ENCODE measurements at regions not wholly inside any gene's neighbourhood (a gene's known extent, or its start where the extent isn't known, plus 50 kb on each side); places are given as distances from the start of the nearest gene placed in this dataset.
A peak's percentile ranks its signal among the peaks of the same experiment; 100 is the strongest.

DNA sequence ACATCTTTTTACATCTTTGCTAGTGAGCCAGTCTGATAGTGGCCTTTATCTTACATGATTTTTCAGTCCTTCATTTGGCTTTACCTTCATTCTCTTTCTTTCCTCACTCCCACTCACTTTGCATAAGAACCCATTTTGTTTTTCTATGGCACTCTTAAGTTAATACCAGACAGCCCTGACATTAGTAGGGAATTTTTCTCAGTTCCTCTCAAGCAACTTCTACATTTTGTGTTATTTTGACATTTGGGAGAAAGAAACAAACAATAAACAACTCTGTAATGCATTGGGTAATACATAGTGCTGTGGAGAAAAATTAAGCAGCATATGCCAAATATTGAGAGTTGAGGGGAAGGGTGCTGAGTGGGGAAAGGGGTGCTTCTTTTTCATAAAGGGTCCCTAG lies 524.1 kb upstream of the JAG1 start:
- no peak for DNase-seq (ENCODE audit: extremely low read depth in 1 of 11, low read depth in 9 of 11, low spot score in 4 of 11)

DNA sequence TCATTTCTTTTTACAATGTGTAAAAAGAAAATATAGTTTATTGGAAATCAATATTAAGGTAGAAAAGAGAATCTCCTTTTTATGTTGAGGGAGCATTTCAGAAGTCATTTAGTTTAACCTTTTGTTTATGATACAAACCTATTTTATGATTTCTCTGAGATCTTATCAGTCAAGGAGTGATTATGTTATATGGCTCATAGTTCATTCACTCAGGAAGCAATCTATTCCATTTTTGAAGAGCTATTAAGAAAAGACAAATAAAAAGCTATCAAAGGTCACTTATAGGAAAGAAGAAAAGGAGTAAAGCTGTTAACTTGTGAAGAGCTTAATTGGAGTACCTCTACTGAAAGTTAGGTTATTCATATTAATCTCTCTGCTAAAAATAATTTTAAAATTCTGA lies 526.6 kb upstream of the JAG1 start:
- DNase-seq (ENCODE audit: extremely low read depth in 1 of 11, low read depth in 9 of 11, low spot score in 4 of 11), result no peak

DNA sequence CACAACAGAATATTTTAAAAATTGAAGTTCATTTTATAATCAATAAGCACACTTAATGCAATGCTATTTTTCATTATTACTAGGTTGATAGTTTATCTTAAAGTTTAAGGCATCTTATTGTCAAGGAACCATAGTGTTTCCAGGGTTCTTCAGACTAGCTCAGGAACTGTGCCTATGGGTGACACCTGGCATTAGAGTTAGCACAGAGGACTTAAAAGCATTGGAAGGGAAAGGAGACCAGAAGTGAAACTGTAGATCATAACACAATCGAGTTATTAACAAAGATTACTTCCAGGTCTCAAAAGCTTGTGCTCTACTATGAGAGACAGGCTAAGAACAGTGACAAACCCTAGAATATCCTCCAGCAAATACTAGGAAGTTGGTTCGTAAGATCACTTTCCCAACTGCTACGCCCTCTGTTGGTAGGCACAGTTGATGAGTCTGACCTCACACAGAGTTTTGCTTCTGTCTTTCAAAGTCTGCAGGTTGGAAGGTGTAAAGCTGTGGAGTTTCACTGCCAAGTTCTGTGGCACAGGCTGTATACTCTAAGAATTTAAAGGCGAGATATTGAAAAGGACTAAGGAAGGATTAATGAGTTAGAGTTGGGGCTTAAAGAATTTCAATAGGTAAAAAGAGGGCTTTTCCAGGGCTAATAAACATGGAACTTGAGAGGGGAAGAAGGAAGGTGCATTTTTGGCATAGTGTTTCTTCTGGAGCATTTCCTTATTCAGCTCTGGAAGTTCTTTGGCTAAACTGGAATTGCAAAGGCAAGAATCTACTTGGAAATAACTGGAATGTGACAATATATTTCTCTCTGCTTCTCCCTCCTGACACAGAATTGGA lies 531.3 kb upstream of the JAG1 start:
- DNase-seq (ENCODE audit: extremely low read depth in 1 of 11, low read depth in 9 of 11, low spot score in 4 of 11), result no peak

DNA sequence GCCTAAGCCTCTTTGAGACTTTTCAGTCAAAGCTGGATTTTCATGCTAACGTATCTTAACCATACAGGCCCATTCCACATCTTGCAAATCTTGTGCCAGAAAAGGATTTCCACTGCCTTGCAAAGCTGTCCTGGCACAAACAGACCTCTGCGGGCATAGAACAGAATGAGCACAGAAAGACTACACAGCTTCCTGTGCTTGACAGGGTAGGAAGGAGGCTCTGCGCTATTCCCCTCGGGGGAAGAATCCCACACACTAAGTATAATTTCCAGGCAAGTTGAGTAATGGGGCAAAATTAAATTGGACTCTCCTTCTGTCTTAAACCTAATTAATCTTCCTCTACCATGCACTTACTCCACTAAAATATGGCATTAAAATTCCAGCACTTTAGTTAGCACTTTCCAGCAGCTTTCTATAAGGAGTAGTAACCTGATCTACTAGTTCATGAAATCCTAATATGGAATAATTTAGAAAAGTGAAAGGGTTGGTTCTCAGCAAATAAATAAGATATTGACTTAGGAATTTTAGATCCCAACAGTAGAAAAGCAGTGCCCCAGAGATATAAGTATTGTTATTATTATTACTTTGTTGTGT lies 532.1 kb upstream of the JAG1 start:
- DNase-seq (ENCODE audit: extremely low read depth in 1 of 11, low read depth in 9 of 11, low spot score in 4 of 11), result no peak

DNA sequence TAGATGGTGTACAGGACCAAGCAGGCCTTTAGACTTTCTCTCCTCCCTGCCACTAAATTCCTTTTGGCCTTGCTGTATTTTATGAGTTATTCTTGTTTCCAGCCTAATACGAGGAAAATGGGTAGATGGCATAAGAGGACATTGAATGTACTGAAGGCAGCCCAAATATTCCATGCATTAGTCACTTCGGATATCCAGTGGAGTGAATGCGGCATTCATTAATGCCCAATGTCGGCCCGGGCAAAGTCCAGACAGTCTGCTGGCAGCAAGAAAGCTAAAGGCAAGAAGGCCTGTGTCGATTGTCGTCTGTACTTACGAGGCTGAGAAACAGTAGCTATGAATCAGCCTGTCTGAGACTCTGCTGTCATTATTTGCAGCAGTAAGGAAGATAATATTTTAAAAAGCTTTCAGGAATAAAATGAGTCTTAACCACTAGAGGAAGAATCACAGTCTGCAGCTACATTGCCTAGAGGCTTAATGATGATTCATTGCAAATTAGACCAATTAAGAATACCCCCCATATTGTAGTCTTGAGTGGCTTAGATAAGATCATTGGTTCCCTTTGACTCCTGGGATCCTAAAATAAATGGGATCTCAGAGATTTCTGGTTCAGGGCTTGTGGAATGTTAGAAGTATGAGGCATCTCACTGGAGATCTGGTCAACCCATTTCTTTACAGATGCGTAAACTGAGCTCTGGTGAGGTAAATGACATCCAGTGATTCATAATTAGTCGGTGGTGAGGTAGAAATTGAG lies 534.1 kb upstream of the JAG1 start:
- DNase-seq (ENCODE audit: extremely low read depth in 1 of 11, low read depth in 9 of 11, low spot score in 4 of 11), result no peak

DNA sequence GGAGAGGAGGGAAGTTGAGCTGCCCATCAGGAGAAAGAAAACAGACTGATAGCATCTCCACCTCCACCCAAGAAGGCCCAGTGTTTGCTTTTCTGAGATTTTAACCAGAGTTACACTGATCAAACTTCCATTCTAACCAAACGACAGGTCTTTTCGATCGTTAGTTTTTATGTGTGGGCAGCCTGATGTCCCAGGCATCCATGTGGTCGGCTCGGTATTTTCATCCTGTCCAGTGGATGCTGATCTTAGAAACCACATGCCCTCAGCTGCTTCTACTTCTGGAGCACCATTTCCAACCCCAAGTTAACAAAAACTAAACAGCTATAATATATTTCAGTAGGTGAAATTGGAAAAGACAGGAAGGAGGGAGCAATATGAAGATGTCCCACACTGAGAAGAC lies 536.8 kb upstream of the JAG1 start:
- DNase-seq (ENCODE audit: extremely low read depth in 1 of 11, low read depth in 9 of 11, low spot score in 4 of 11), result no peak

GRCh38 chr20:11212272-11212671 lies 538.5 kb upstream of the JAG1 start:
- DNase-seq (ENCODE audit: extremely low read depth in 1 of 11, low read depth in 9 of 11, low spot score in 4 of 11), result no peak

DNA sequence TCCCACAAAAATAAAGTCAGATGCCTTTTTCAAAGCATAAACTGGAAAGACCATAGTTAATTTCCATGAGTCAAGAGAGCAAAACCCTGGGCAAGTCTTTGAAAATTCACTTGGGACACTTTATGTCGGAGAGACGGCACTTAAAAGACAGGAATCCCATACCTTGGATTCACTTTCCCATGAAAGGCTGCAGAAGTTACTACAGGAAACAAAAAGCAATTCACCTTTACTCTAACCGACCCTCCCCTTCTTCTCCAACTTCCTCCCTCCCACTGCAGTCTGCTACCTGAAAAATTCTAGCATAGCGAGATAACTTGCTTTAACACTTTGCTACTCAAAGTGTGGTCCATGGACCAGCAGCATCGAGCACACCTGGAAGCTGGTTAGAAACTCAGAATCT lies 539.1 kb upstream of the JAG1 start:
- no peak for DNase-seq (ENCODE audit: extremely low read depth in 1 of 11, low read depth in 9 of 11, low spot score in 4 of 11)

DNA sequence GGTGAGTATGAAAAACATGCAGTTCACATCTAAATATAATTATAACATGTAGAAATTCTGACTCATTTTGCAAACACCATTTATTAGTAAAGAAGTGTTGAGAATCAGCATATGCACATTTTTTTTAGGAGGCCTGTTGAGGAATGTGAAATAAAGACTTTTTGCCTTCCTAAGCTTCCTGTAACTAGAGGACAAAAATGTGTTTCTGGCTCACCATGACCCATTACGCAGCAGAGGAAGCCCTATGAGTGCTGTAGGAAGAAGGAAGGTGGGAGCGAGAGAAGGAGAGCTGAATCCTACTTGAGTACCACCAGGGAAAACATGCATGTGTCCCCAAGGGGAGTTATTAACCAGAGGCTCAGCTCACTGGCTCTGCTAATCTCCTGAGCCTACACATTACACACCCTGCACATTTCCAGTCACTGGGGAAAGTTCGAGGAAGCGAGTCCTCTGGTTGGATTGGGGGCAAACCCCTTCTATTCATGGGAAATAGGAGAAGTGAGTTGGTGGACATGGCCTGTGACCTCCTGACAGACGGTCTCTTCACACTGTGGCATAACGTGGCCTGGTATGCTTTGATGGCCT lies 540.5 kb upstream of the JAG1 start:
- no peak for DNase-seq (ENCODE audit: extremely low read depth in 1 of 11, low read depth in 9 of 11, low spot score in 4 of 11)

DNA sequence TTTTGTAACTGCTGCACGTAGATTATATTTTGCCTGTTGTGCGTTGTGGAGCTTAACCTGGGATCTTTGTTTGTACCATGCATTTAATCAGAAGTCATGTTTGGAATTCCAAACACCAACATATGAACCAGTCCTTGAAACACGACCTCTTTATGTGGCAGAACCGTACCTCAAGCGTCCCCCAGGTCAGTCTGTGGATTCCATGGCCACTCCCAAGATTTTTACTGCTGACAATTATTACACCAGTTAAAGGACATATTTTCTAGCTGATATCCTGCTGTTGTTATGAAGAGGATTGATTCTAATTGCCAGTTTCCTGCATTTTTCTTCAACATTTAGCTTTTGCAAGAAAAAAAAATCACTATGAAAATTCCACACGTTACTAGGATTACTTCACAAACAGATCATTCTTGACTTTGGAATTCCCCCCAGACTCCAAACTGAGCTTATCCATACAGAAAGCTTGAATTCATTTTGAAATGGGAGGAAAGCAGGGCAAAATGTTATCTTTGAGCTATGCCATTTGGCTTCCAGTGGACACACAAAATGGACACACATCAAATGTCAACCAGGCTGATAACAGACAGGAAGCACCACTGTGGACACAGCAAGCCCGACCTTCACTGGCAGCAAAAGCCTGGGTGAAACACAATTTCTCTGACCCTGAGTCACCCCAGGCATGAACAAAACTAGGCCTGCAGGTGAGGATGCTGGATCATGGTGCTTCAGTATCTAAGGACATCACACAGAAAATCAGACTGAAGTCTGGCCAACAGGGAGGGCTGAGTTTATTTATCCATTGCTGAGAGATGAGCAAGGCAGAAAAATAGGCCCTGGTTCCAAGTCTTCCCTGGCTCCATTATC lies 542.9 kb upstream of the JAG1 start:
- DNase-seq (ENCODE audit: extremely low read depth in 1 of 11, low read depth in 9 of 11, low spot score in 4 of 11), result no peak

- peak in 1 of 11 donors; percentile 48 for DNase-seq (ENCODE audit: extremely low read depth in 1 of 11, low read depth in 9 of 11, low spot score in 4 of 11)
These were observed 543.8 kb upstream of the JAG1 start for GRCh38 chr20:11217326-11218172.

- no peak for DNase-seq (ENCODE audit: extremely low read depth in 1 of 11, low read depth in 9 of 11, low spot score in 4 of 11)
These were observed 544.4 kb upstream of the JAG1 start for GRCh38 chr20:11218173-11218680.

- DNase-seq (ENCODE audit: extremely low read depth in 1 of 11, low read depth in 9 of 11, low spot score in 4 of 11), result no peak
These were observed 545.4 kb upstream of the JAG1 start for GRCh38 chr20:11219192-11219591.

- no peak for DNase-seq (ENCODE audit: extremely low read depth in 1 of 11, low read depth in 9 of 11, low spot score in 4 of 11)
These were observed 547.2 kb upstream of the JAG1 start for GRCh38 chr20:11221046-11221445.

GRCh38 chr20:11222243-11222642 lies 548.4 kb upstream of the JAG1 start:
- no peak for DNase-seq (ENCODE audit: extremely low read depth in 1 of 11, low read depth in 9 of 11, low spot score in 4 of 11)

GRCh38 chr20:11227602-11228001 lies 553.8 kb upstream of the JAG1 start:
- DNase-seq (ENCODE audit: extremely low read depth in 1 of 11, low read depth in 9 of 11, low spot score in 4 of 11), result no peak

DNA sequence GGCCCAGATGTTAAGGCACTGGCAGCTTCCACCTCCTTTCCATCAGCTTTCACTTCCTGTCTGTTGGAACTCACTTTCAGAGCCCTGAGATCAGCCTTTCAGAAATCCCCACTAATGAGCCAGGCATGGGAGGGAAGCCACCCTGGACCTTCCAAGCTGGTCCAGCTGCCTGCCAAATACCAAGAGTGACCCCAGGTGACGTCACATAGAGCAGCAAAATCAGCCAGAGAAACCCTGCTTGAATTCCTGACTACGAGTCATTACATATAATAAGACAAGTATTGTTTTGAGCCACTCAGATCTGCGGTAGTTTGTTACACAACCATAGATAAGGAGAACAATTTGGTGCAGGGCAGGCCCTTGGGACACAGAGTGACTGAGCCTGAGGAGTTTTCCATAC lies 556.0 kb upstream of the JAG1 start:
- DNase-seq (ENCODE audit: extremely low read depth in 1 of 11, low read depth in 9 of 11, low spot score in 4 of 11), result no peak

- no peak for DNase-seq (ENCODE audit: extremely low read depth in 1 of 11, low read depth in 9 of 11, low spot score in 4 of 11)
These were observed 557.2 kb upstream of the JAG1 start for GRCh38 chr20:11230999-11231398.

Data from renal cortex interstitium (tissue), 11 donors.